Lower leg skin (tissue), 3 donors: ENCODE measurements at regions not wholly inside any gene's neighbourhood (a gene's known extent, or its start where the extent isn't known, plus 50 kb on each side); places are given as distances from the start of the nearest gene placed in this dataset.

ENCODE experiments used
- CTCF ChIP-seq, 3 donors: fragments of 450-650 bp; IDR thresholded peaks; one replicate each; pipeline ENCODE4 v1.5.1; 2016; ENCODE audit warnings: antibody characterized with exemption in 3 of 3, mild to moderate bottlenecking in 3 of 3, moderate library complexity in 2 of 3
- POLR2A ChIP-seq, 2 donors: fragments of 450-650 bp; IDR thresholded peaks; one replicate each; pipeline ENCODE4 v1.6.1; 2016 to 2017; ENCODE audit warnings: antibody characterized with exemption in 2 of 2, mild to moderate bottlenecking in 1 of 2, moderate library complexity in 1 of 2

GRCh38 chr13:97537110-97537509, 103.1 kb downstream of the RAP2A start:
- TF ChIP-seq CTCF (IDR thresholded peaks at IDR 0.05) (no peak), POLR2A (IDR thresholded peaks at IDR 0.05) (no peak)
